Stimulated activated CD4-positive, alpha-beta T cell treated with anti-CD3 and anti-CD28 coated beads, Interleukin-4, amount 100 ng/mL, for 48 hours (primary cell): ENCODE measurements at regions not wholly inside any gene's neighbourhood (a gene's known extent, or its start where the extent isn't known, plus 50 kb on each side); places are given as distances from the start of the nearest gene placed in this dataset.

Source experiments
- DNase-seq, 2 donors: peaks; one replicate each; pipeline ENCODE4 v3.0.0-alpha.2; 2020; ENCODE audit warnings: low read depth in 2 of 2

GRCh38 chr10:4057725-4058513 lies 272.9 kb upstream of the KLF6 start:
- no peak for DNase-seq

- no peak for DNase-seq
Measured at GRCh38 chr10:4057021-4057420, 272.0 kb upstream of the KLF6 start.

GRCh38 chr10:4054656-4055435 lies 269.8 kb upstream of the KLF6 start:
- no peak for DNase-seq

- no peak for DNase-seq
Measured at GRCh38 chr10:4053940-4054339, 268.9 kb upstream of the KLF6 start.

- no peak for DNase-seq
Measured at GRCh38 chr10:4051641-4052151, 266.7 kb upstream of the KLF6 start.

GRCh38 chr10:4051011-4051640 lies 266.1 kb upstream of the KLF6 start:
- no peak for DNase-seq

- no peak for DNase-seq
Measured at GRCh38 chr10:4050061-4050460, 265.1 kb upstream of the KLF6 start.

- no peak for DNase-seq
Measured at GRCh38 chr10:4049348-4049747, 264.3 kb upstream of the KLF6 start.

- no peak for DNase-seq
Measured at GRCh38 chr10:4048236-4048864, 263.3 kb upstream of the KLF6 start.

- no peak for DNase-seq
Measured at GRCh38 chr10:4046712-4047354, 261.8 kb upstream of the KLF6 start.

- no peak for DNase-seq
Measured at GRCh38 chr10:4046030-4046429, 261.0 kb upstream of the KLF6 start.

- DNase-seq = no peak
Measured at GRCh38 chr10:4043897-4044665, 259.1 kb upstream of the KLF6 start.

- no peak for DNase-seq
Measured at GRCh38 chr10:4041635-4042034, 256.6 kb upstream of the KLF6 start.

GRCh38 chr10:4038000-4038399 lies 253.0 kb upstream of the KLF6 start:
- no peak for DNase-seq

- DNase-seq = no peak
Measured at GRCh38 chr10:4035599-4035945, 250.6 kb upstream of the KLF6 start.

- no peak for DNase-seq
Measured at GRCh38 chr10:4034907-4035598, 250.0 kb upstream of the KLF6 start.

- no peak for DNase-seq
Measured at GRCh38 chr10:4033341-4033896, 248.4 kb upstream of the KLF6 start.

GRCh38 chr10:4029866-4030265 lies 244.9 kb upstream of the KLF6 start:
- DNase-seq = no peak

- DNase-seq = no peak
Measured at GRCh38 chr10:4028854-4029583, 244.0 kb upstream of the KLF6 start.
